B cell (primary cell): ENCODE measurements at regions not wholly inside any gene's neighbourhood (a gene's known extent, or its start where the extent isn't known, plus 50 kb on each side); places are given as distances from the start of the nearest gene placed in this dataset.

Source experiments
- ATAC-seq: fragments of 200-7000 bp; cut with Tn5 transposase; one replicate; pipeline ENCODE4 v1.10.0; 2021; ENCODE audit warnings: low read depth, mild to moderate bottlenecking, moderate number of reproducible peaks, moderate library complexity
- CTCF ChIA-PET: fragments of 350-600 bp; sonication (Branson Sonifier 250); formaldehyde crosslinking; loops from one replicate; lab custom pipeline; 2021; ENCODE audit warnings: antibody characterized with exemption, inconsistent platforms; lab: Charles Lee
- POLR2A ChIA-PET: fragments of 350-600 bp; sonication (Branson Sonifier 250); formaldehyde crosslinking; loops from one replicate; lab custom pipeline; 2021; ENCODE audit warnings: antibody characterized with exemption; lab: Charles Lee
- DNase-seq: peaks from one replicate; pipeline ENCODE4 v3.0.0; 2013
- H2AFZ ChIP-seq: 2 replicates; pipeline ENCODE4 v1.6.1; 2012; ENCODE audit warnings: mild to moderate bottlenecking, low read depth, low read length; ENCODE audit not compliant: insufficient read depth, poor library complexity, severe bottlenecking
- H3K27ac ChIP-seq, 2 donors: 1 replicate in 1 of 2; 2 replicates in 1 of 2; pipeline ENCODE4 v1.5.1; 2012 to 2013; ENCODE audit warnings: low read length in 2 of 2, mild to moderate bottlenecking in 2 of 2, moderate library complexity in 1 of 2
- H3K27me3 ChIP-seq, 4 experiments: fragments of 200-600 bp in 1 of 4; sonication (generic) in 1 of 4; replicated peaks in 1 of 4; 1 replicate in 2 of 4; 2 replicates in 2 of 4; pipeline versions ENCODE4 v1.6.1 to v1.7.0; 2013 to 2016; ENCODE audit warnings: low read length in 3 of 4, mild to moderate bottlenecking in 2 of 4, mixed read lengths in 1 of 4, moderate library complexity in 1 of 4; ENCODE audit not compliant: insufficient read depth in 4 of 4, control insufficient read depth in 3 of 4; ENCODE audit errors: control extremely low read depth in 1 of 4
- H3K36me3 ChIP-seq, 2 experiments: replicated peaks in 1 of 2; 1 replicate in 1 of 2; 2 replicates in 1 of 2; pipeline versions ENCODE4 v1.6.1 to v1.7.1; 2013; ENCODE audit warnings: low read length in 1 of 2; ENCODE audit not compliant: insufficient read depth in 2 of 2, control insufficient read depth in 1 of 2; ENCODE audit errors: control extremely low read depth in 1 of 2, extremely low read depth in 1 of 2
- H3K4me1 ChIP-seq, 2 donors: fragments of 200-600 bp in 1 of 2; sonication (generic) in 1 of 2; 1 replicate in 1 of 2; 2 replicates in 1 of 2; pipeline versions ENCODE4 v1.5.1 to v1.6.1; 2013 to 2017; ENCODE audit warnings: low read length in 2 of 2; ENCODE audit not compliant: control insufficient read depth in 2 of 2, insufficient read depth in 2 of 2
- H3K4me2 ChIP-seq: replicated peaks from 2 replicates; pipeline ENCODE3; 2012; ENCODE audit warnings: mild to moderate bottlenecking, low read depth, low read length; ENCODE audit not compliant: poor library complexity, severe bottlenecking
- H3K4me3 ChIP-seq, 5 experiments: fragments of 200-600 bp in 1 of 5; sonication (generic) in 1 of 5; 1 replicate in 3 of 5; 2 replicates in 2 of 5; pipeline versions ENCODE4 v1.5.1 to v1.7.0; 2011 to 2016; ENCODE audit warnings: low read length in 4 of 5, mild to moderate bottlenecking in 4 of 5, low read depth in 2 of 5, control low read depth in 1 of 5, moderate library complexity in 1 of 5; ENCODE audit not compliant: insufficient read depth in 1 of 5; ENCODE audit errors: control extremely low read depth in 1 of 5, extremely low read depth in 1 of 5
- H3K79me2 ChIP-seq: fragments of 200-600 bp; sonication (generic); one replicate; pipeline ENCODE4 v1.6.0; 2016; ENCODE audit warnings: low read length; ENCODE audit not compliant: control insufficient read depth, insufficient read depth
- H3K9ac ChIP-seq: fragments of 200-600 bp; sonication (generic); 2 replicates; pipeline ENCODE4 v1.6.1; 2017; ENCODE audit warnings: mild to moderate bottlenecking, low read length, moderate library complexity
- H3K9me3 ChIP-seq, 3 donors: one replicate each; pipeline versions ENCODE4 v1.6.1 to v1.7.1; 2013; ENCODE audit warnings: low read length in 2 of 3; ENCODE audit not compliant: control insufficient read depth in 2 of 3, insufficient read depth in 1 of 3; ENCODE audit errors: control extremely low read depth in 1 of 3
- H4K20me1 ChIP-seq: 2 replicates; pipeline ENCODE4 v1.6.0; 2012; ENCODE audit warnings: mild to moderate bottlenecking, low read length; ENCODE audit not compliant: insufficient read depth, control insufficient read depth, poor library complexity, severe bottlenecking
- H3K27ac Mint-ChIP-seq: one replicate; pipeline ENCODE4 v1.8.0; 2021; ENCODE audit warnings: mixed read lengths
- H3K27me3 Mint-ChIP-seq: one replicate; pipeline ENCODE4 v1.8.0; 2021; ENCODE audit warnings: mixed read lengths
- H3K4me1 Mint-ChIP-seq: one replicate; pipeline ENCODE4 v1.8.0; 2021; ENCODE audit warnings: mixed read lengths
- H3K4me3 Mint-ChIP-seq: one replicate; pipeline ENCODE4 v1.8.0; 2021; ENCODE audit warnings: mixed read lengths
- H3K9me3 Mint-ChIP-seq: one replicate; pipeline ENCODE4 v1.8.0; 2022; ENCODE audit warnings: mixed read lengths; ENCODE audit not compliant: insufficient read depth
- CTCF ChIP-seq: fragments of 200-600 bp; IDR thresholded peaks from one replicate; pipeline ENCODE4 v1.8.0; 2022; ENCODE audit warnings: antibody characterized with exemption, mild to moderate bottlenecking
- EZH2 ChIP-seq: IDR thresholded peaks from 2 replicates; pipeline ENCODE4 v1.6.1; 2012; ENCODE audit warnings: borderline replicate concordance, low read depth, mild to moderate bottlenecking, moderate library complexity, low read length; ENCODE audit not compliant: insufficient read depth, poor library complexity, severe bottlenecking
- WGBS: methylation state at CpG from one replicate; pipeline ENCODE4 v1.1.5; 2013; ENCODE audit warnings: missing lambda C conversion rate; ENCODE audit not compliant: insufficient coverage; 5-methylcytosine and 5-hydroxymethylcytosine counted together
- intact Hi-C: fragments of 100-400 bp; cut with micrococcal nuclease; formaldehyde crosslinking; loops from one replicate; pipeline ENCODE4 v1.10.0; 2022

- CTCF ChIA-PET: no interaction called here
- POLR2A ChIA-PET: no interaction called here
- intact Hi-C loops: no loop called here
These were observed 525.8 kb upstream of the ATP2B1 start for GRCh38 chr12:90234472-90234871.

More at GRCh38 chr12:90234472-90234871, 525.8 kb upstream of the ATP2B1 start:
- no peak for ATAC-seq
- peaks cover 2% of the 10 kb centered on the region for H3K9me3 Mint-ChIP-seq
- no peak overlapping the region for H3K27ac Mint-ChIP-seq
- H3K36me3 ChIP-seq: no peaks in the 10 kb centered on the region
- no peaks in the 10 kb centered on the region for H3K4me1 ChIP-seq
- no peaks in the 10 kb centered on the region for H3K27me3 ChIP-seq
- H2AFZ ChIP-seq: no peak overlapping the region
- H3K4me1 Mint-ChIP-seq: peaks cover 2% of the 10 kb centered on the region
- TF ChIP-seq EZH2 (no peak), CTCF (no peak)
- DNase-seq: no peak
- no peak overlapping the region for H3K4me2 ChIP-seq
- no peaks in the 10 kb centered on the region for H3K9me3 ChIP-seq
- no peak overlapping the region for H3K27ac ChIP-seq
- no peak overlapping the region for H3K9ac ChIP-seq
- H3K4me3 Mint-ChIP-seq: no peak overlapping the region
- no peak overlapping the region for H3K4me3 ChIP-seq
- H3K27me3 Mint-ChIP-seq: peaks cover 15% of the 10 kb centered on the region
- WGBS: 100% methylated on average over 1 of the region's 2 CpGs
- H4K20me1 ChIP-seq: no peaks in the 10 kb centered on the region
- H3K79me2 ChIP-seq: no peaks in the 10 kb centered on the region
